Amygdala (tissue), 56 donors: ENCODE measurements at regions not wholly inside any gene's neighbourhood (a gene's known extent, or its start where the extent isn't known, plus 50 kb on each side); places are given as distances from the start of the nearest gene placed in this dataset.

Experiments used
- DNase-seq, 56 donors: peaks; one replicate each; lab custom pipeline; 2025; lab: John Stamatoyannopoulos, UW

DNA sequence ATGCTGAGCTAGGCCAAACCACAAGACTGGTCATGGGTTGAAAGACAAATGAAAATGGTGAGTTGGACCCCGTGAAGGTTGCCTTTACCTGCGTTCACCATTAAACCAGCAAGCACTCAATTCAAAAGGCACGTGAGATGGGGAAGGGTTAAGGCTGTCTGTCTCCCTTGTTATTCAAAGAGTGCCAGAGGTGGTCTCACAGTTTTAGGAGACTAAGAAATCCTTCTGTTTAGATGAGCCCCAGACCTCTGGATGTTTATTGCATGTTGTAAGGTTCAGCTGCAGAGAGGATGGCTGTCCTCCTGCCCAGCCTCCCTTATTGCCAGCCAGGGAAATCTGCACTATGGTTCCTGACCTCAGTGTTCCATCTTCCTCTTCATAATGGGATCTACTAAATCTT is 498.0 kb upstream of the CELF2 start:
- DNase-seq = no peak

GRCh38 chr10:10520491-10521385 is 496.9 kb upstream of the CELF2 start:
- DNase-seq = no peak

DNA sequence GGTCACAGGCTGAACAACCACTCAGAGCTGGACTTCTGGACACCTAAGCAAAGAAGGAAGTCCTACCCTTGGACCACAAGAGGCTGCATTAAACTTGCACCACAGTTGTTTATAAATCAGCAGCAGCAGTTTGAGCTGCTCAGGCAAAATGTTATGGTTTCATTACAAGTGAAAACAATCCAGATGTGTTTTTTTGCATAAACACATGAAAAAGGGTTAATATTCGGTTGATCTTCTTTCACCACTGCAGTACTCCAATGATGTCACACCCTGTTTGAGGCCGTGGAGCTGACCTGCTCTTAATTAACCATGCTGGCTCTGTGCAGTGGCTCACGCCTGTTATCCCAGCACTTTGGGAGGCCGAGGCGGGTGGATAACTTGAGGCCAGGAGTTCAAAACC is 490.8 kb upstream of the CELF2 start:
- no peak for DNase-seq

- DNase-seq = no peak
Measured at GRCh38 chr10:10527861-10528562, 489.7 kb upstream of the CELF2 start.

DNA sequence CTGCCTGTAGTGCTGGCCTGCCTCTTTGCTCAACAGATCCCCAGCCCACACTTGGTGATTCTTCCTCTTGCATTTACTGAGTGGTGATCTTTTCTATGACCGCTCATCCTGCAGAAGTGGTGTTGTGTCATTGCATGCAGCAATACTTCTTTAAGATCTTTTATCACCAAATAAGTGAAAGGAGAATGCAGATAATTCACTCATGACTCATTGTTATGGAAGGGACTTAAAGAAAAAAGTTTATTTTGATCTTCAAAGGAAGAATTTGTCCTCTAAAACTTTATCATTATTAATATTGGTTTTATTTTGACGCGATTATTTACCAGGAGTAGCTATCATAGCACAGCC is 489.1 kb upstream of the CELF2 start:
- DNase-seq = no peak

DNA sequence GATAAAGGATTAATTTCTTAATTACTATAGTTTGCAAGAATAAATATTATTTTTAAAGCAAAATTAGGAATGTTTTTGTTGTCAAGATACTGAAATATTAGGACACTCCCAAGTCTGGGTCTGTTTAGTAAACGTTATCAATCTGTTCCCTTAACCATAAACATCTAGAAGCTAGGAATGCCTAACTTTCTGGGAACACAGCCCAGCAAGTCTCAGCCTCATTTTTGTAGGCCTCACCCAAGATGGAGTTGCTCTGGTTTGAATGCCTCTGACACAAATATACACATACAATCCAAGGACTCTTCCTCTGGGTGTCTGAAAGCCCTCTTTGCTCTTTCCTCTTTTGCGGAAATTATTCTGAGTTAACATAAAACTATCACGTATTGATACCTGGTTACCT is 487.4 kb upstream of the CELF2 start:
- DNase-seq = no peak

DNA sequence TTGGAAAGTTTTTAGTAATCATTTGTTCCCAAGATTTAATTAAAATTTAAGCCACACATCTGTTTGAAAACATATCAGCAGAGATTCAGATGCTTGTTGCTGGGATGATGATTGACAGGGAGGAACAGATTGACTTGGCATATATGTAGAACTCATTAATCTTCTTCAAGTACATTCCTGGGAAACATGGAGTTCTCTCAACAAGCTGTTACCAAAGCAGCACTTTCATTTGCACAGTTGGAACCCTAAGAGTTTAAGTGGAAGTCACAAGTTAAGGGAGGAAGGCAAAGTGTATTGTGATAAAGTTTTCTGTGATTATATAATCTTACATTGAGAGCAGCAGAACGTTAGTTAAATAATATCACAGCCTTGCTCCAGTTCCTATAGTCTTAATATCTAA is 485.4 kb upstream of the CELF2 start:
- DNase-seq = no peak

DNA sequence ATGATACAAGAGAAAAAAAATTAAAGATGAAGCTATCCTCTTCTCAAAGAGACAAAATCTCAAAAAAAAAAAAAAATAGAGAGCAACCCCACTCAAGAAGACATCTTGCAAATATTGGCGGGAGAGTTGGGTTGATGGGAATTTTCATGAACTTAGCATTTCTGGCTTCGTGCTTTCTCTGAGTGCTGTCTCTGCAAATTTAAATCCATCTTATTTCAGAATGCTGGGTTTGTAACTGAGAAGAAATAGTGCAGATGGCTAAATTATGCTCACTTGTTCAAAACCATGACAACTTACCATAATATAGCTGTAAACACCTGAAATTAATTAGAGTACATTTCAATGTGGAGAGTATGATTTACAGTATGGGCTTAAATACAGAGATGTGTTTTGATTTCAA is 484.8 kb upstream of the CELF2 start:
- DNase-seq = no peak

- no peak for DNase-seq
Measured at GRCh38 chr10:10533437-10533836, 484.2 kb upstream of the CELF2 start.

DNA sequence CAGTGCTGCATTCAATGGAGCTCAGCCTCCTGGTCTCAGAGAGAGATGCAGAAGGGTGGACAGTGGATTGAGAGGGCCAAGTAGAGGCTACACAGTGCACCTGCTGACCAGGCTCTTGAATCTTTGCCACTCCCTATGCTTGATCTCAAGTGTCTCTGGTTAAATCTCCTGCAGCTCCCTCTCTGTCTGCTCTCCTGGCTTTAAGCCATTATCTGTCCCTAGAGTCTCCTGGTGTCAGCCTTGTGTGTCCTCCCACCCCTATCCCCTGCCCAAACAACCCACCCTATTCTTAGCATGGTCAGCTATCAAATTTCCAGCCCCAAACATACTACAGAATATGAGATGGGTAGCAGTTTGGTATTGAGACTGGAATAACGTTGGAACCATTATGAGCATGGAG is 479.3 kb upstream of the CELF2 start:
- DNase-seq = no peak

DNA sequence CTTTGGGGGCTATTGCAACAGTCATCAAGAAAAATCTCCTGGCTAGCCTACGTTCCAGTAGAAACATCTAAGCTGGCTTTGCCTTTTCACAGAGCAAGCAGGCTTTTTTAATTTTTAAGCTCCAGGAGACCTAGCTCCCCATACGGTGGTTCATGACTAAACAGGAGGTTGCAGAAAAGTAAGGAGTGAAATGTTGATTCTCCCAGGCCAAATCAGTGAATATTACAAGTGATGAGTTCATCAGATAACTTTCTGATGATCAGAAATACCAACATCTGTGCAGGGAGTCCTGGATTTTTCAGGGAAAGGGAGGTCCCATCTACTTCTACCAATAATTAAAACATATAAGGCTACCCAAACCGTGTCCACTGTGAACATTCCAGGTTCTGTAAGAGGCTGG is 477.3 kb upstream of the CELF2 start:
- DNase-seq = no peak

- no peak for DNase-seq
Measured at GRCh38 chr10:10542477-10542876, 475.2 kb upstream of the CELF2 start.

- DNase-seq = no peak
Measured at GRCh38 chr10:10544890-10545289, 472.8 kb upstream of the CELF2 start.

DNA sequence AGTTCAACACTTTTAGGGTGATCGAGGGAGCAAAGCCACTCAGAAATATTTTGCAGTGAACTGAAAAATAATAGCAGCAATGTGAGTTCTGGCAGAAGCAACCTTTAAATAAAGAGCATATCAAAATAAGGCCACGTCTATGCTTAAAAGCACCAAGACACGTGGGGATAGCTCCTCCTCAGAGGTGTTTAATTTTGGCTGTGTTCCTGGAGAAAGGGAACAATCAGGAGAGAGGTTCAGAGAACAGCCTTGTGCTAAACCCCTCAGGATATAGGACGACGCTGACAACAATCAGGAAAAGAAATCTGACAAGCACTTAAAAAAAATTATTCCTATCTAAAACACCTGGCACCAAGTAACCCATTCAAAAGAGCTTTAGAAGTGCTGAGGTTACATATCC is 471.9 kb upstream of the CELF2 start:
- DNase-seq = no peak

- DNase-seq = no peak
Measured at GRCh38 chr10:10551596-10552301, 465.9 kb upstream of the CELF2 start.

- no peak for DNase-seq
Measured at GRCh38 chr10:10552948-10553347, 464.7 kb upstream of the CELF2 start.

GRCh38 chr10:10564081-10564794 is 453.4 kb upstream of the CELF2 start:
- DNase-seq = peak in 2 of 56 donors; percentile 1 to 7

DNA sequence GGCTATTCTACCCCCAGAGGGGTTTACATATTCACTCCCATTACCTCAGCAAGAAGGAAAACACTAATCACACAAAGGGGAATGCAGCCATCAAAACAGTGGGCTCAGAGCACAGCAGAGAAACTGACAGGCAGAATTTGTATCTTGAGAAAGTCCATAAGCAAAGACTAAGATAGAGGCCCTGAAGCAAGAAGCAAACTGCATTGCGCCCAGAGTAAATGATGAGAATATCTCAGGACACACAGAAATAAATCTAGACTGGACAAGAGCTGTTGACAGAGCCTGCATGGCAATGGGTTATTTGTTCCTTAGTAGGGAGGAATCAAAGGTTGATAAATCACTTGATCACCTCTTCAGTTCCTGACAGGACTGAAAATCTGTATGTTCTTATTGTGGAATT is 440.7 kb upstream of the CELF2 start:
- no peak for DNase-seq

DNA sequence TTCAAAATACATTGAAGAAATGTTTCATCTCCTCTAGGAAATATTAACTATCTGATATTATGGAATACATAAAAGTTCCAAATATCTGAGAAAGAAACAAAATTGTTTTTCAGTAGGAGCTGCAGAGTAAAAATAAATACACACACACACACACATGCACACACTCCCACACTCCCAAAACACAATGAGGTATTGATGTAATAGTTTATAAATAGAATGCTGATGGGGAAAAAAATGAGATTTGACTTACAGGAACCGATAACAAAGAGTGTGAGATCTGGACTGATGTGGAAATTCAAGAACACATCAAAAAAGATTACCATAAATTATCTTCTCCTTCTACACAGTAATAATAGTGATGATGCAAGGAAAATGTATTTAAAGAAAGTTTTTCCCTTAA is 438.0 kb upstream of the CELF2 start:
- no peak for DNase-seq

GRCh38 chr10:10584161-10584560 is 433.5 kb upstream of the CELF2 start:
- no peak for DNase-seq
